Keratinocyte (primary cell): ENCODE measurements at regions not wholly inside any gene's neighbourhood (a gene's known extent, or its start where the extent isn't known, plus 50 kb on each side); places are given as distances from the start of the nearest gene placed in this dataset.

Experiments used
- DNase-seq: peaks from one replicate; pipeline ENCODE4 v3.0.0-alpha.2; 2011; ENCODE audit warnings: low read depth, missing footprints, low spot score
- FAIRE-seq: peaks from 2 replicates; lab custom pipeline; 2011; peaks lifted over from hg19 to GRCh38; lab: Jason Lieb, UNC
- H2AFZ ChIP-seq: 2 replicates; pipeline ENCODE4 v1.6.0; 2012; ENCODE audit warnings: low read length, control low read depth, inconsistent platforms; ENCODE audit not compliant: control insufficient read depth
- H3K27ac ChIP-seq: 2 replicates; pipeline ENCODE4 v1.5.1; 2011; ENCODE audit warnings: low read length; ENCODE audit not compliant: control insufficient read depth, insufficient read depth
- H3K27me3 ChIP-seq: 3 replicates; pipeline ENCODE4 v1.6.0; 2011; ENCODE audit warnings: low read length; ENCODE audit not compliant: control insufficient read depth, insufficient read depth; ENCODE audit errors: extremely low read depth
- H3K36me3 ChIP-seq, 2 experiments: 2 replicates in 1 of 2; 3 replicates in 1 of 2; pipeline ENCODE4 v1.5.1; 2011; ENCODE audit warnings: low read length in 2 of 2, mild to moderate bottlenecking in 1 of 2; ENCODE audit not compliant: control insufficient read depth in 2 of 2, insufficient read depth in 2 of 2; ENCODE audit errors: extremely low read depth in 1 of 2
- H3K4me1 ChIP-seq: 3 replicates; pipeline ENCODE4 v1.5.1; 2011; ENCODE audit warnings: low read length; ENCODE audit not compliant: control insufficient read depth, insufficient read depth; ENCODE audit errors: extremely low read depth
- H3K4me2 ChIP-seq: 3 replicates; pipeline ENCODE4 v1.6.0; 2011; ENCODE audit warnings: low read depth, low read length; ENCODE audit not compliant: control insufficient read depth, insufficient read depth; ENCODE audit errors: extremely low read depth
- H3K4me3 ChIP-seq, 3 experiments: fragments of 200-600 bp in 1 of 3; sonication (generic) in 1 of 3; 2 replicates in 2 of 3; 3 replicates in 1 of 3; pipeline ENCODE4 v1.5.1; 2011 to 2016; ENCODE audit warnings: low read length in 3 of 3, mild to moderate bottlenecking in 3 of 3, control low read depth in 2 of 3, inconsistent platforms in 1 of 3, low read depth in 1 of 3, mixed read lengths in 1 of 3, mixed run types in 1 of 3, moderate library complexity in 1 of 3; ENCODE audit not compliant: control insufficient read depth in 2 of 3, insufficient read depth in 2 of 3; ENCODE audit errors: extremely low read depth in 1 of 3
- H3K79me2 ChIP-seq: 2 replicates; pipeline ENCODE4 v1.6.0; 2012; ENCODE audit warnings: low read length; ENCODE audit not compliant: control insufficient read depth, insufficient read depth
- H3K9ac ChIP-seq: 3 replicates; pipeline ENCODE4 v1.6.0; 2011; ENCODE audit warnings: low read length; ENCODE audit not compliant: control insufficient read depth, insufficient read depth; ENCODE audit errors: extremely low read depth
- H3K9me1 ChIP-seq: 3 replicates; pipeline ENCODE4 v1.6.0; 2011; ENCODE audit warnings: low read length; ENCODE audit not compliant: control insufficient read depth, insufficient read depth; ENCODE audit errors: extremely low read depth
- H3K9me3 ChIP-seq: 2 replicates; pipeline ENCODE4 v1.5.1; 2012; ENCODE audit warnings: low read depth, low read length; ENCODE audit not compliant: control insufficient read depth
- H4K20me1 ChIP-seq: 3 replicates; pipeline ENCODE4 v1.6.0; 2011; ENCODE audit warnings: low read length; ENCODE audit not compliant: control insufficient read depth, insufficient read depth; ENCODE audit errors: extremely low read depth
- CTCF ChIP-seq, 3 experiments: IDR thresholded peaks in 1 of 3; conservative IDR thresholded peaks in 1 of 3; optimal IDR thresholded peaks in 1 of 3; 2 replicates in 2 of 3; 3 replicates in 1 of 3; pipeline versions ENCODE3 to v1.5.1; 2011; ENCODE audit warnings: low read length in 3 of 3, mild to moderate bottlenecking in 3 of 3, moderate library complexity in 2 of 3, control low read depth in 1 of 3, inconsistent platforms in 1 of 3; ENCODE audit not compliant: insufficient read depth in 2 of 3; ENCODE audit errors: extremely low read depth in 1 of 3
- EZH2 ChIP-seq: IDR thresholded peaks from one replicate; pipeline ENCODE4 v1.6.1; 2012; ENCODE audit warnings: inconsistent platforms, mild to moderate bottlenecking, low read length, moderate library complexity
- dilution Hi-C: fragments of 300-500 bp; cut with MboI; formaldehyde crosslinking; loops from one replicate; pipeline ENCODE4 v1.7.0; 2020; ENCODE audit warnings: low sequenced_read_pairs; ENCODE audit not compliant: extremely low pct_ligation_motif_present

- no peak for FAIRE-seq
- no peaks in the 10 kb centered on the region for H3K9me1 ChIP-seq
- H3K79me2 ChIP-seq: no peaks in the 10 kb centered on the region
- H3K4me2 ChIP-seq: no peak overlapping the region
- no peak overlapping the region for H3K4me3 ChIP-seq
- no peak for TF ChIP-seq EZH2
- no peak for TF ChIP-seq CTCF (optimal IDR thresholded peaks at IDR 0.05 in 1 of 3, IDR thresholded peaks at IDR 0.05 in 1 of 3, conservative IDR thresholded peaks at IDR 0.05 in 1 of 3; ENCODE audit: extremely low read depth in 1 of 3, insufficient read depth in 2 of 3, low read length in 3 of 3)
- no peak overlapping the region for H2AFZ ChIP-seq
- no peak overlapping the region for H3K27ac ChIP-seq
- no peaks in the 10 kb centered on the region for H3K36me3 ChIP-seq
- H3K9ac ChIP-seq: no peak overlapping the region
- dilution Hi-C loops: no loop called here
- no peaks in the 10 kb centered on the region for H3K27me3 ChIP-seq
- no peaks in the 10 kb centered on the region for H3K4me1 ChIP-seq
- no peaks in the 10 kb centered on the region for H3K9me3 ChIP-seq
- DNase-seq: no peak
- H4K20me1 ChIP-seq: no peaks in the 10 kb centered on the region
Measured at GRCh38 chr3:6680119-6680806, 180.7 kb upstream of the GRM7 start.

GRCh38 chr3:6697285-6697684 is 163.6 kb upstream of the GRM7 start:
- Histone ChIP-seq H3K79me2 (no peaks in the 10 kb centered on the region), H3K4me1 (no peaks in the 10 kb centered on the region), H3K9me3 (peaks cover 3% of the 10 kb centered on the region), H3K9me1 (no peaks in the 10 kb centered on the region), H3K9ac (no peak overlapping the region), H3K4me3 (no peak overlapping the region), H3K27me3 (no peaks in the 10 kb centered on the region), H3K27ac (no peak overlapping the region), H3K36me3 (no peaks in the 10 kb centered on the region), H4K20me1 (no peaks in the 10 kb centered on the region), H3K4me2 (no peak overlapping the region), H2AFZ (no peak overlapping the region)
- DNase-seq (no peak), FAIRE-seq (no peak)
- no peak for TF ChIP-seq EZH2
- no peak for TF ChIP-seq CTCF (optimal IDR thresholded peaks at IDR 0.05 in 1 of 3, IDR thresholded peaks at IDR 0.05 in 1 of 3, conservative IDR thresholded peaks at IDR 0.05 in 1 of 3; ENCODE audit: extremely low read depth in 1 of 3, insufficient read depth in 2 of 3, low read length in 3 of 3)
- dilution Hi-C loops: no loop called here
